ENCODE measurements at regions not wholly inside any gene's neighbourhood (a gene's known extent, or its start where the extent isn't known, plus 50 kb on each side); places are given as distances from the start of the nearest gene placed in this dataset.

DNA sequence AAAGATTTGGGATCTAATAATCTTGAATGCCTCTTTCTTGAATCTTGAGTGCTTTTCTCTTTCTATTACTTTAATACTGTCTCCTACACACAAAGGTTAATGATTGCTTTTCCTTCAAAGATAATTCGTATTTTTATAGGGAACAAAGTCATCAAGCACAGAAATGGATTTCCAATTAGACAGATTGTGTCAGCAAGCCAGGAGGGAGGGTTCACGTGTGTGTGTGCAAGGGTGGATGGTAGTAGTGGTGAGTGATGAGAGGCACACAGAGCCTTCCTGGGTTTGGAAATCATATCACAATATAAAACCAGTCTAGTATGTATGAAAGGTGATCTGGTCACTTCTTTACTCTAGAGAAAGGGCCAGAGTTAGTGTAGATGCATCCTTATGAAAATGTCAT, 51.2 kb upstream of the NEDD9 start (continued):
- TF ChIP-seq, protein P1, sequence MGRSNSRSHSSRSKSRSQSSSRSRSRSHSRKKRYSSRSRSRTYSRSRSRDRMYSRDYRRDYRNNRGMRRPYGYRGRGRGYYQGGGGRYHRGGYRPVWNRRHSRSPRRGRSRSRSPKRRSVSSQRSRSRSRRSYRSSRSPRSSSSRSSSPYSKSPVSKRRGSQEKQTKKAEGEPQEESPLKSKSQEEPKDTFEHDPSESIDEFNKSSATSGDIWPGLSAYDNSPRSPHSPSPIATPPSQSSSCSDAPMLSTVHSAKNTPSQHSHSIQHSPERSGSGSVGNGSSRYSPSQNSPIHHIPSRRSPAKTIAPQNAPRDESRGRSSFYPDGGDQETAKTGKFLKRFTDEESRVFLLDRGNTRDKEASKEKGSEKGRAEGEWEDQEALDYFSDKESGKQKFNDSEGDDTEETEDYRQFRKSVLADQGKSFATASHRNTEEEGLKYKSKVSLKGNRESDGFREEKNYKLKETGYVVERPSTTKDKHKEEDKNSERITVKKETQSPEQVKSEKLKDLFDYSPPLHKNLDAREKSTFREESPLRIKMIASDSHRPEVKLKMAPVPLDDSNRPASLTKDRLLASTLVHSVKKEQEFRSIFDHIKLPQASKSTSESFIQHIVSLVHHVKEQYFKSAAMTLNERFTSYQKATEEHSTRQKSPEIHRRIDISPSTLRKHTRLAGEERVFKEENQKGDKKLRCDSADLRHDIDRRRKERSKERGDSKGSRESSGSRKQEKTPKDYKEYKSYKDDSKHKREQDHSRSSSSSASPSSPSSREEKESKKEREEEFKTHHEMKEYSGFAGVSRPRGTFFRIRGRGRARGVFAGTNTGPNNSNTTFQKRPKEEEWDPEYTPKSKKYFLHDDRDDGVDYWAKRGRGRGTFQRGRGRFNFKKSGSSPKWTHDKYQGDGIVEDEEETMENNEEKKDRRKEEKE (IDR thresholded peaks at IDR 0.05) = no peak
- TF ChIP-seq SMC3 (IDR thresholded peaks at IDR 0.05; ENCODE audit: borderline replicate concordance, low read length) = no peak
- no peak for TF ChIP-seq KDM1A (IDR thresholded peaks at IDR 0.05; ENCODE audit: borderline replicate concordance)

DNA sequence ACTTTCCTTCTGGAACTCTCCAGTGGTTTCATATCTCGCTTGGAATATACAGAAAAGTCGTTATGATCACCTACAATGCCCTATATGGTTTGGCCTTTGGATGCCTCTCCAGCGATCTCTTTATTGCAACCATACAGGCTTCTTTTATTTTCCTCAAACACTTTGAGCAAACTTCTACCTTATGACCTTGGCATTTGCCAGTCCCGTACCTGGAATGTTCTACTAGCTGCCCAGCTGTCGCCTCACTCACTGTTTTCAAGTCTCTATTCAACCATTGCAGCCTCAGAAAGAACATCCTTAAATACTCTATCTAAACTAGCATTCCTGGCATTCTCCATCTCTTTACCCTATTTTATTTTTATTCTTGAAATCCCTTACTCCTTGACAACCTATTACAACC, 50.4 kb upstream of the NEDD9 start:
- POLR2A ChIA-PET = interaction anchor here (0.7 to 1.0 kb wide), 2 partner anchors 12 to 464 kb away, joined by 3 read pairs; no protein-coding TSS in a partner anchor
- TF ChIP-seq SIX5 (IDR thresholded peaks at IDR 0.05; ENCODE audit: low read depth, low read length, severe bottlenecking) (no peak), DPF2 (IDR thresholded peaks at IDR 0.05) (no peak), EED (IDR thresholded peaks at IDR 0.05; ENCODE audit: low read depth) (no peak), SREBF2 (IDR thresholded peaks at IDR 0.05; ENCODE audit: low read length) (no peak), ZSCAN29 (IDR thresholded peaks at IDR 0.05) (no peak), LARP7 (IDR thresholded peaks at IDR 0.05) (no peak), PML (IDR thresholded peaks at IDR 0.05; ENCODE audit: low read length) (no peak), MTA2 (IDR thresholded peaks at IDR 0.05; ENCODE audit: low read depth) (no peak)
- TF ChIP-seq, protein P2, sequence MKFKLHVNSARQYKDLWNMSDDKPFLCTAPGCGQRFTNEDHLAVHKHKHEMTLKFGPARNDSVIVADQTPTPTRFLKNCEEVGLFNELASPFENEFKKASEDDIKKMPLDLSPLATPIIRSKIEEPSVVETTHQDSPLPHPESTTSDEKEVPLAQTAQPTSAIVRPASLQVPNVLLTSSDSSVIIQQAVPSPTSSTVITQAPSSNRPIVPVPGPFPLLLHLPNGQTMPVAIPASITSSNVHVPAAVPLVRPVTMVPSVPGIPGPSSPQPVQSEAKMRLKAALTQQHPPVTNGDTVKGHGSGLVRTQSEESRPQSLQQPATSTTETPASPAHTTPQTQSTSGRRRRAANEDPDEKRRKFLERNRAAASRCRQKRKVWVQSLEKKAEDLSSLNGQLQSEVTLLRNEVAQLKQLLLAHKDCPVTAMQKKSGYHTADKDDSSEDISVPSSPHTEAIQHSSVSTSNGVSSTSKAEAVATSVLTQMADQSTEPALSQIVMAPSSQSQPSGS (IDR thresholded peaks at IDR 0.05; ENCODE audit: low read length) = no peak
- TF ChIP-seq, protein P3, sequence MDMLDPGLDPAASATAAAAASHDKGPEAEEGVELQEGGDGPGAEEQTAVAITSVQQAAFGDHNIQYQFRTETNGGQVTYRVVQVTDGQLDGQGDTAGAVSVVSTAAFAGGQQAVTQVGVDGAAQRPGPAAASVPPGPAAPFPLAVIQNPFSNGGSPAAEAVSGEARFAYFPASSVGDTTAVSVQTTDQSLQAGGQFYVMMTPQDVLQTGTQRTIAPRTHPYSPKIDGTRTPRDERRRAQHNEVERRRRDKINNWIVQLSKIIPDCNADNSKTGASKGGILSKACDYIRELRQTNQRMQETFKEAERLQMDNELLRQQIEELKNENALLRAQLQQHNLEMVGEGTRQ (IDR thresholded peaks at IDR 0.05; ENCODE audit: borderline replicate concordance, low read depth, low read length) = no peak
- TF ChIP-seq, protein P4, sequence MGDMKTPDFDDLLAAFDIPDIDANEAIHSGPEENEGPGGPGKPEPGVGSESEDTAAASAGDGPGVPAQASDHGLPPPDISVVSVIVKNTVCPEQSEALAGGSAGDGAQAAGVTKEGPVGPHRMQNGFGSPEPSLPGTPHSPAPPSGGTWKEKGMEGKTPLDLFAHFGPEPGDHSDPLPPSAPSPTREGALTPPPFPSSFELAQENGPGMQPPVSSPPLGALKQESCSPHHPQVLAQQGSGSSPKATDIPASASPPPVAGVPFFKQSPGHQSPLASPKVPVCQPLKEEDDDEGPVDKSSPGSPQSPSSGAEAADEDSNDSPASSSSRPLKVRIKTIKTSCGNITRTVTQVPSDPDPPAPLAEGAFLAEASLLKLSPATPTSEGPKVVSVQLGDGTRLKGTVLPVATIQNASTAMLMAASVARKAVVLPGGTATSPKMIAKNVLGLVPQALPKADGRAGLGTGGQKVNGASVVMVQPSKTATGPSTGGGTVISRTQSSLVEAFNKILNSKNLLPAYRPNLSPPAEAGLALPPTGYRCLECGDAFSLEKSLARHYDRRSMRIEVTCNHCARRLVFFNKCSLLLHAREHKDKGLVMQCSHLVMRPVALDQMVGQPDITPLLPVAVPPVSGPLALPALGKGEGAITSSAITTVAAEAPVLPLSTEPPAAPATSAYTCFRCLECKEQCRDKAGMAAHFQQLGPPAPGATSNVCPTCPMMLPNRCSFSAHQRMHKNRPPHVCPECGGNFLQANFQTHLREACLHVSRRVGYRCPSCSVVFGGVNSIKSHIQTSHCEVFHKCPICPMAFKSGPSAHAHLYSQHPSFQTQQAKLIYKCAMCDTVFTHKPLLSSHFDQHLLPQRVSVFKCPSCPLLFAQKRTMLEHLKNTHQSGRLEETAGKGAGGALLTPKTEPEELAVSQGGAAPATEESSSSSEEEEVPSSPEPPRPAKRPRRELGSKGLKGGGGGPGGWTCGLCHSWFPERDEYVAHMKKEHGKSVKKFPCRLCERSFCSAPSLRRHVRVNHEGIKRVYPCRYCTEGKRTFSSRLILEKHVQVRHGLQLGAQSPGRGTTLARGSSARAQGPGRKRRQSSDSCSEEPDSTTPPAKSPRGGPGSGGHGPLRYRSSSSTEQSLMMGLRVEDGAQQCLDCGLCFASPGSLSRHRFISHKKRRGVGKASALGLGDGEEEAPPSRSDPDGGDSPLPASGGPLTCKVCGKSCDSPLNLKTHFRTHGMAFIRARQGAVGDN (IDR thresholded peaks at IDR 0.05) = no peak
- TF ChIP-seq, protein P5, sequence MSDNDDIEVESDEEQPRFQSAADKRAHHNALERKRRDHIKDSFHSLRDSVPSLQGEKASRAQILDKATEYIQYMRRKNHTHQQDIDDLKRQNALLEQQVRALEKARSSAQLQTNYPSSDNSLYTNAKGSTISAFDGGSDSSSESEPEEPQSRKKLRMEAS (IDR thresholded peaks at IDR 0.05; ENCODE audit: low read depth, low read length) = no peak

More for the DNA sequence above, 50.4 kb upstream of the NEDD9 start:
- Histone ChIP-seq H4K20me1 (ENCODE audit: control insufficient read depth, insufficient read depth) (no peaks in the 10 kb centered on the region), H3K9me3 (replicated peaks; ENCODE audit: control insufficient read depth, insufficient read depth, low read length) (peaks cover 3% of the 10 kb centered on the region; the same call in 2 of the 3 replicates), H3K79me2 (ENCODE audit: control insufficient read depth, insufficient read depth, low read length) (no peaks in the 10 kb centered on the region; the same call in 1 of the 2 replicates), H3K4me2 (ENCODE audit: control insufficient read depth, insufficient read depth) (no peak overlapping the region), H3K4me1 (ENCODE audit: control insufficient read depth, insufficient read depth, low read length) (peaks cover 16% of the 10 kb centered on the region), H3K4me3 (no peak overlapping the region), H3K9ac (ENCODE audit: control insufficient read depth, insufficient read depth, low read length) (no peak overlapping the region), H3K27ac (ENCODE audit: control insufficient read depth, insufficient read depth) (no peak overlapping the region), H3K27me3 (replicated peaks in 1 of 2; ENCODE audit: control insufficient read depth in 2 of 2, insufficient read depth in 2 of 2, low read length in 1 of 2) (no peaks in the 10 kb centered on the region), H3K36me3 (ENCODE audit: control insufficient read depth in 2 of 2, insufficient read depth in 2 of 2, low read length in 1 of 2) (peaks cover 4 to 8% of the 10 kb centered on the region in 2 experiments), H2AFZ (ENCODE audit: control insufficient read depth, low read depth, low read length) (no peak overlapping the region)
- intact Hi-C loops (cut with micrococcal nuclease; ENCODE audit: unreplicated experiment) = no loop called here
- CTCF ChIA-PET = interaction anchor here (1.7 kb wide), 1 partner anchor 9 kb away, joined by 6 read pairs; no protein-coding TSS in a partner anchor
- RAD21 ChIA-PET (ENCODE audit: unreplicated experiment) = no interaction called here
- WGBS (ENCODE audit: insufficient coverage, insufficient replicate concordance, low lambda C conversion rate, missing lambda C conversion rate) = 85% methylated on average over 5 of the region's 5 CpGs
- no peak for DNase-seq (ENCODE audit: low read depth, low spot score)
- BruUV-seq (replicated peaks) = no TSS peak
- no peak for FAIRE-seq
- in situ Hi-C loops (cut with MboI) = no loop called here
- SMC1A ChIA-PET (ENCODE audit: uncharacterized antibody, unreplicated experiment) = interaction anchor here (1.0 kb wide), 1 partner anchor 178 kb away, joined by 3 read pairs; no protein-coding TSS in a partner anchor
- no peak for ATAC-seq

Measured in GM12878 (cell line).